Peyer's patch (tissue), 4 donors: ENCODE measurements at regions not wholly inside any gene's neighbourhood (a gene's known extent, or its start where the extent isn't known, plus 50 kb on each side); places are given as distances from the start of the nearest gene placed in this dataset.

ENCODE experiments used
- CTCF ChIP-seq, 6 experiments: fragments of 450-650 bp in 4 of 6; fragments of 200-600 bp in 2 of 6; sonication (generic) in 1 of 6; IDR thresholded peaks; one replicate each; pipeline ENCODE4 v1.5.1; 2017 to 2019; ENCODE audit warnings: antibody characterized with exemption in 6 of 6, mild to moderate bottlenecking in 3 of 6, moderate library complexity in 1 of 6
- POLR2A ChIP-seq, 2 donors: fragments of 450-650 bp; IDR thresholded peaks; one replicate each; pipeline ENCODE4 v1.5.1; 2017; ENCODE audit warnings: antibody characterized with exemption in 2 of 2, mild to moderate bottlenecking in 2 of 2, moderate library complexity in 2 of 2

- no peak for TF ChIP-seq CTCF (IDR thresholded peaks at IDR 0.05)
- no peak for TF ChIP-seq POLR2A (IDR thresholded peaks at IDR 0.05)
Observed at GRCh38 chr13:83589814-83590213, 292.5 kb downstream of the SLITRK1 start.
